Panc1 (cell line): ENCODE measurements at regions not wholly inside any gene's neighbourhood (a gene's known extent, or its start where the extent isn't known, plus 50 kb on each side); places are given as distances from the start of the nearest gene placed in this dataset.

Experiments used
- ATAC-seq: fragments of 200-7000 bp; cut with Tn5 transposase; 2 replicates; pipeline ENCODE4 v1.9.1; 2020; ENCODE audit warnings: mild to moderate bottlenecking, moderate library complexity
- BruUV-seq: library from RNA; stranded (reverse); fragments of 400-500 nt; replicated peaks from 2 replicates; lab custom pipeline; 2021; lab: Mats Ljungman, UMichigan
- CTCF ChIA-PET: fragments of 300-600 bp; sonication (Branson Sonifier 250); formaldehyde crosslinking; loops from one replicate; lab custom pipeline; 2022; ENCODE audit warnings: antibody characterized with exemption; lab: Charles Lee
- POLR2A ChIA-PET: fragments of 300-600 bp; sonication (Branson Sonifier 250); formaldehyde crosslinking; loops from one replicate; lab custom pipeline; 2022; ENCODE audit warnings: antibody characterized with exemption; lab: Charles Lee
- DNase-seq: peaks from one replicate; pipeline ENCODE4 v3.0.0-alpha.2; 2010; ENCODE audit warnings: low read depth, low spot score
- H3K27ac ChIP-seq: 2 replicates; pipeline ENCODE4 v1.5.1; 2011; ENCODE audit warnings: mild to moderate bottlenecking, low read length, inconsistent platforms
- H3K27me3 ChIP-seq: fragments of 200-500 bp; sonication (Bioruptor generic); 2 replicates; pipeline ENCODE4 v1.6.0; 2014; ENCODE audit warnings: low read length, inconsistent platforms; ENCODE audit not compliant: control insufficient read depth, insufficient read depth
- H3K36me3 ChIP-seq: fragments of 200-500 bp; sonication (Bioruptor generic); 2 replicates; pipeline ENCODE4 v1.5.1; 2014; ENCODE audit warnings: inconsistent platforms, mild to moderate bottlenecking, low read length, moderate library complexity; ENCODE audit not compliant: control insufficient read depth, insufficient read depth
- H3K4me1 ChIP-seq: 2 replicates; pipeline ENCODE4 v1.5.1; 2011; ENCODE audit warnings: inconsistent platforms, mild to moderate bottlenecking, low read length, moderate library complexity; ENCODE audit not compliant: control insufficient read depth, insufficient read depth
- H3K4me3 ChIP-seq, 2 experiments: 2 replicates each; pipeline ENCODE4 v1.5.1; 2011 to 2012; ENCODE audit warnings: low read depth in 2 of 2, low read length in 2 of 2, mild to moderate bottlenecking in 2 of 2, inconsistent platforms in 1 of 2, moderate library complexity in 1 of 2
- H3K9me3 ChIP-seq: fragments of 200-500 bp; sonication (Bioruptor generic); 2 replicates; pipeline ENCODE4 v1.5.1; 2014; ENCODE audit warnings: low read depth, mild to moderate bottlenecking, inconsistent platforms, low read length, moderate library complexity; ENCODE audit not compliant: control insufficient read depth, insufficient read depth
- POLR2AphosphoS5 ChIP-seq: IDR thresholded peaks from 2 replicates; pipeline ENCODE4 v1.6.1; 2012; ENCODE audit warnings: mild to moderate bottlenecking, low read depth, low read length, moderate library complexity
- SIN3A ChIP-seq: IDR thresholded peaks from 2 replicates; pipeline ENCODE4 v1.6.1; 2012; ENCODE audit warnings: low read depth, mild to moderate bottlenecking, low read length, moderate library complexity, borderline replicate concordance; ENCODE audit not compliant: insufficient read depth
- TCF7L2 ChIP-seq: IDR thresholded peaks from 2 replicates; pipeline ENCODE4 v1.6.1; 2011; ENCODE audit warnings: mild to moderate bottlenecking, low read depth, low read length, inconsistent platforms
- in situ Hi-C: cut with HindIII; loops from 2 replicates; pipeline ENCODE4 v1.10.0; 2016; ENCODE audit warnings: low sequenced_read_pairs, low pct_unique_long_range_greater_than_20kb
- intact Hi-C: fragments of 100-400 bp; cut with micrococcal nuclease; formaldehyde crosslinking; loops from one replicate; pipeline ENCODE4 v1.10.0; 2022; ENCODE audit not compliant: unreplicated experiment
- TF ChIP-seq, protein P1 (sequence below), 2 experiments: IDR thresholded peaks; 2 replicates each; pipeline ENCODE4 v1.6.1; 2011 to 2012; ENCODE audit warnings: low read depth in 2 of 2, control low read depth in 1 of 2, low read length in 1 of 2, mild to moderate bottlenecking in 1 of 2, moderate library complexity in 1 of 2; ENCODE audit not compliant: insufficient read depth in 1 of 2
- TF ChIP-seq, protein P2 (sequence below): fragments of 450-650 bp; IDR thresholded peaks from 2 replicates; pipeline ENCODE4 v1.5.1; 2017; ENCODE audit warnings: mild to moderate bottlenecking

DNA sequence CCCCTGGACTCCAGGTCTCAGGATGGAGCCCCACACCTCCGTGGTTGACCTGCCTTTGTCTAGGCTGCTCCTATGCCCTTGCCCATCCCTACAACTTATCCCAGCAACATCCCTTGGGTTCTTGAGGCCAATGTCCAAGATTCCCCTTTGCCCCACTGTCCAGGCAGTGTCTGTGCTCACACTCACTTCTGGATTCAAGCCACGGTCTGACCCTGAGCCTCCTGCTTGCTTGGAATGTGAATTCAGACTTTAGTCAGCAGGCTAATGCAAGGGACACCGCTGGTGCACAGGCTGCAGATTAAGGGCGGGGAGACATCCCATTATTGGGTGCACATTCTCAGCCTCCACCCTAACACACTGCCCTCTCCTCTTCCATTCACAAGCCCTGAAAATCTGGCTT, 154.1 kb downstream of the WNT5A start:
- CTCF ChIA-PET, result interaction anchor here (0.6 kb wide), 1 partner anchor 152 kb away, joined by 3 read pairs; no protein-coding TSS in a partner anchor
- POLR2A ChIA-PET, result no interaction called here
- in situ Hi-C loops (no loop called here), intact Hi-C loops (no loop called here)
- Histone ChIP-seq H3K4me3 (no peak overlapping the region), H3K4me1 (no peaks in the 10 kb centered on the region), H3K27ac (no peak overlapping the region), H3K9me3 (no peaks in the 10 kb centered on the region), H3K27me3 (no peaks in the 10 kb centered on the region), H3K36me3 (no peaks in the 10 kb centered on the region)
- no TSS peak for BruUV-seq
- ATAC-seq (no peak), DNase-seq (no peak)
- TF ChIP-seq TCF7L2 (no peak), SIN3A (no peak), POLR2AphosphoS5 (no peak)
- TF ChIP-seq, protein P1, sequence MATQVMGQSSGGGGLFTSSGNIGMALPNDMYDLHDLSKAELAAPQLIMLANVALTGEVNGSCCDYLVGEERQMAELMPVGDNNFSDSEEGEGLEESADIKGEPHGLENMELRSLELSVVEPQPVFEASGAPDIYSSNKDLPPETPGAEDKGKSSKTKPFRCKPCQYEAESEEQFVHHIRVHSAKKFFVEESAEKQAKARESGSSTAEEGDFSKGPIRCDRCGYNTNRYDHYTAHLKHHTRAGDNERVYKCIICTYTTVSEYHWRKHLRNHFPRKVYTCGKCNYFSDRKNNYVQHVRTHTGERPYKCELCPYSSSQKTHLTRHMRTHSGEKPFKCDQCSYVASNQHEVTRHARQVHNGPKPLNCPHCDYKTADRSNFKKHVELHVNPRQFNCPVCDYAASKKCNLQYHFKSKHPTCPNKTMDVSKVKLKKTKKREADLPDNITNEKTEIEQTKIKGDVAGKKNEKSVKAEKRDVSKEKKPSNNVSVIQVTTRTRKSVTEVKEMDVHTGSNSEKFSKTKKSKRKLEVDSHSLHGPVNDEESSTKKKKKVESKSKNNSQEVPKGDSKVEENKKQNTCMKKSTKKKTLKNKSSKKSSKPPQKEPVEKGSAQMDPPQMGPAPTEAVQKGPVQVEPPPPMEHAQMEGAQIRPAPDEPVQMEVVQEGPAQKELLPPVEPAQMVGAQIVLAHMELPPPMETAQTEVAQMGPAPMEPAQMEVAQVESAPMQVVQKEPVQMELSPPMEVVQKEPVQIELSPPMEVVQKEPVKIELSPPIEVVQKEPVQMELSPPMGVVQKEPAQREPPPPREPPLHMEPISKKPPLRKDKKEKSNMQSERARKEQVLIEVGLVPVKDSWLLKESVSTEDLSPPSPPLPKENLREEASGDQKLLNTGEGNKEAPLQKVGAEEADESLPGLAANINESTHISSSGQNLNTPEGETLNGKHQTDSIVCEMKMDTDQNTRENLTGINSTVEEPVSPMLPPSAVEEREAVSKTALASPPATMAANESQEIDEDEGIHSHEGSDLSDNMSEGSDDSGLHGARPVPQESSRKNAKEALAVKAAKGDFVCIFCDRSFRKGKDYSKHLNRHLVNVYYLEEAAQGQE (IDR thresholded peaks at IDR 0.05; ENCODE audit: insufficient read depth in 1 of 2, low read depth in 2 of 2, low read length in 1 of 2), result no peak
- TF ChIP-seq, protein P2, sequence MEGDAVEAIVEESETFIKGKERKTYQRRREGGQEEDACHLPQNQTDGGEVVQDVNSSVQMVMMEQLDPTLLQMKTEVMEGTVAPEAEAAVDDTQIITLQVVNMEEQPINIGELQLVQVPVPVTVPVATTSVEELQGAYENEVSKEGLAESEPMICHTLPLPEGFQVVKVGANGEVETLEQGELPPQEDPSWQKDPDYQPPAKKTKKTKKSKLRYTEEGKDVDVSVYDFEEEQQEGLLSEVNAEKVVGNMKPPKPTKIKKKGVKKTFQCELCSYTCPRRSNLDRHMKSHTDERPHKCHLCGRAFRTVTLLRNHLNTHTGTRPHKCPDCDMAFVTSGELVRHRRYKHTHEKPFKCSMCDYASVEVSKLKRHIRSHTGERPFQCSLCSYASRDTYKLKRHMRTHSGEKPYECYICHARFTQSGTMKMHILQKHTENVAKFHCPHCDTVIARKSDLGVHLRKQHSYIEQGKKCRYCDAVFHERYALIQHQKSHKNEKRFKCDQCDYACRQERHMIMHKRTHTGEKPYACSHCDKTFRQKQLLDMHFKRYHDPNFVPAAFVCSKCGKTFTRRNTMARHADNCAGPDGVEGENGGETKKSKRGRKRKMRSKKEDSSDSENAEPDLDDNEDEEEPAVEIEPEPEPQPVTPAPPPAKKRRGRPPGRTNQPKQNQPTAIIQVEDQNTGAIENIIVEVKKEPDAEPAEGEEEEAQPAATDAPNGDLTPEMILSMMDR, result no peak

DNA sequence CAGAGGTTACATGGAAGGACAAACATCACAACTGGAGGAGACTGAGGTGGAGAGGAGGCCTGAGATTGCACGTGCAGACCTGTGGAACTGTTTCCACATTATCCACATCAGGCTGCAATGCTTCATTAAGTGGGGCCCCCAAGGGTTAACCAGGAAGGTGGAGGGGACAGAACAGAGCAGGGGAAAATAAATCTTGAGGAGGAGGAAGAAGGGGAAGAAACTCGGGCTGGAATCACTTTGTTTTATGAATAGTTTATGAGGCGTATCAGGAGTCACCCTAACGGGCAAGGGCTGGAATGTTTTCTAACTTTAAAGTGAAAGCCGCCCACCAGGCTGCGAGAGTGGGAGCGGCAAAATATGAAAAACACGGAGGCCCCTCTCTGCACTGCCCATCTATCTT, 154.9 kb downstream of the WNT5A start:
- no peaks in the 10 kb centered on the region for H3K4me1 ChIP-seq
- ChIA-PET POLR2A (no interaction called here), CTCF (no interaction called here)
- BruUV-seq, result no TSS peak
- H3K9me3 ChIP-seq, result no peaks in the 10 kb centered on the region
- H3K36me3 ChIP-seq, result no peaks in the 10 kb centered on the region
- no peak overlapping the region for H3K4me3 ChIP-seq
- no peak overlapping the region for H3K27ac ChIP-seq
- TF ChIP-seq SIN3A, result no peak
- no peak for TF ChIP-seq TCF7L2
- TF ChIP-seq, protein P1 (IDR thresholded peaks at IDR 0.05; ENCODE audit: insufficient read depth in 1 of 2, low read depth in 2 of 2, low read length in 1 of 2), result no peak
- TF ChIP-seq POLR2AphosphoS5, result no peak
- TF ChIP-seq, protein P2, result no peak
- intact Hi-C loops (no loop called here), in situ Hi-C loops (no loop called here)
- no peak for DNase-seq
- ATAC-seq, result no peak
- no peaks in the 10 kb centered on the region for H3K27me3 ChIP-seq
